Fibroblast of skin of left quadriceps (primary cell): ENCODE measurements at regions not wholly inside any gene's neighbourhood (a gene's known extent, or its start where the extent isn't known, plus 50 kb on each side); places are given as distances from the start of the nearest gene placed in this dataset.
"Not testable (repeated sequence)": the region's sequence is repeated elsewhere in the genome, so short reads cannot be mapped to it uniquely, and the experiment has no call there.

Source experiments
- DNase-seq, 2 experiments: peaks; one replicate each; pipeline ENCODE4 v3.0.0-alpha.2; 2013; ENCODE audit warnings: low read depth in 2 of 2

GRCh38 chr9:111744363-111744762, 50.4 kb downstream of the SHOC1 start:
- DNase-seq = no peak

GRCh38 chr9:111743275-111743674, 51.5 kb downstream of the SHOC1 start:
- no peak for DNase-seq

DNA sequence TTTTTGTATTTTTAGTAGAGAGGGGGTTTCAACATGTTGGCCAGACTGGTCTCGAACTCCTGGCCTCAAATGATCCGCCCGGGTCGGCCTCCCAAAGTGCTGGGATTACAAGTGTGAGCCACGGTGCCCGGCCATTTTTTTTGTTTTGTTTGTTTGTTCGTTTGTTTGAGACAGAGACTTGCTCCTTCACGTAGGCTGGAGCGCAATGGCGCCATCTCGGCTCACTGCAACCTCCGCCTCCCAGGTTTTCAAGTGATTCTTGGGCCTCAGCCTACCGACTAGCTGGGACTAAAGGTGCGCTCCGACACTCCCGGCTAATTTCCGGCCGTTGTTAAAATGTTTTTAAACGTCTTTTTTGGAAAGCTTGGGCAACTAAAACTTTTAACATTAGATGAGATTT, 54.0 kb downstream of the SHOC1 start:
- DNase-seq = no peak

DNA sequence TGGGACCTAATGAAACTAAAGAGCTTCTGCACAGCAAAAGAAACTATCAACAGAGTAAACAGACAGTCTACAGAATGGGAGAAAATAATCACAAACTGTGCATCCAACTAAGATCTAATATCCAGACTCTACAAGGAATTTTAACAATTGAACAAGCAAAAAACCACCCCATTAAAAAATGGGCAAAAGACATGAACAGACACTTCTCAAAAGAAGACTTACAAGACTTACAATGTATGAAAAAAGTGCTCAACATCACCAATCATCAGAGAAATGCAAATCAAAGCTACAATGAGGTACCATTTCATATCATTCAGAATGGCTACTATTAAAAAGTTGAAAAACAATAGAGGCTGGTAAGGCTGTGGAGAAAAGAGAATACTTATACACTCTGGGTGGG, 58.0 kb downstream of the SHOC1 start:
- DNase-seq = no peak

DNA sequence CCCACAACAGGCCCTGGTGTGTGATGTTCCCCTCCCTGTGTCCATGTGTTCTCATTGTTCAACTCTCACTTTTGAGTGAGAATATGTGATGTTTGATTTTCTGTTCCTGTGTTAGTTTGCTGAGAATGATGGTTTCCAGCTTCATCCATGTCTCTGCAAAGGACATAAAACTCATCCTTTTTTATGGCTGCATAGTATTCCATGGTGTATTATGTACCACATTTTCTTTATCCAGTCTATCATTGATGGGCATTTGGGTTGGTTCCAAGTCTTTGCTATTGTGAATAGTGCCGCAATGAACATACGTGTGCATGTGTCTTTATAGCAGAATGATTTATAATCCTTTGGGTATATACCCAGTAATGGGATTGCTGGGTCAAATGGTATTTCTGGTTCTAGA, 59.4 kb downstream of the SHOC1 start:
- DNase-seq = not testable (repeated sequence)

- DNase-seq = peak in 1 of 2 experiments; percentile 9
Observed at GRCh38 chr9:111731928-111732327, 62.8 kb downstream of the SHOC1 start.

DNA sequence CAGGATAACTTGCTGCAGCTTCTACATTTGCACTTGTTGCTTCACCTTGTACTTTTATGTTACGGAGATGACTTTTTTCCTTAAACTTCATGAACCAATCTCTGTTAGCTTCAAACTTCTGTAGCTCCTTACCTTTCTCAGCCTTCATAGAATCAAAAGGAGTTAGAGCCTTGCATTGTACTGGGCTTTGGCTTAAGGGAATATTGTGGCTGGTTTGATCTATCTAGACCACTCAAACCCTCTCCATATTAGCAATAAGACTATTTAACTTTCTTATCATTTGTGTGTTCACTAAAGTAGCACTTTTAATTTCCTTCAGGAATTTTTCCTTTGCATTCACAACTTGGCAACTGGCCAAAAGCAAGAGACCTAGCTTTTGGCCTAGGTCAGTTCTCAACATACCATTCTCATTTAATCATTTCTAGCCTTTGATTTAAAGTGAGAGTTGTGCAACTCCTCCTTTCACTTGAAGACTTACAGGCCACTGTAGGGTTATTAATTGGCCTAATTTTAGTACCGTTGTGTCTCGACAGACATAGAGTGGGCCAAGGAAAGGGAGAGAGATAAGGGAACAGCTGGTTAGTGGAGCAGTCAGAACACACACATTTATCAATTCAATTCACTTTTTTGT, 63.7 kb downstream of the SHOC1 start:
- no peak for DNase-seq

DNA sequence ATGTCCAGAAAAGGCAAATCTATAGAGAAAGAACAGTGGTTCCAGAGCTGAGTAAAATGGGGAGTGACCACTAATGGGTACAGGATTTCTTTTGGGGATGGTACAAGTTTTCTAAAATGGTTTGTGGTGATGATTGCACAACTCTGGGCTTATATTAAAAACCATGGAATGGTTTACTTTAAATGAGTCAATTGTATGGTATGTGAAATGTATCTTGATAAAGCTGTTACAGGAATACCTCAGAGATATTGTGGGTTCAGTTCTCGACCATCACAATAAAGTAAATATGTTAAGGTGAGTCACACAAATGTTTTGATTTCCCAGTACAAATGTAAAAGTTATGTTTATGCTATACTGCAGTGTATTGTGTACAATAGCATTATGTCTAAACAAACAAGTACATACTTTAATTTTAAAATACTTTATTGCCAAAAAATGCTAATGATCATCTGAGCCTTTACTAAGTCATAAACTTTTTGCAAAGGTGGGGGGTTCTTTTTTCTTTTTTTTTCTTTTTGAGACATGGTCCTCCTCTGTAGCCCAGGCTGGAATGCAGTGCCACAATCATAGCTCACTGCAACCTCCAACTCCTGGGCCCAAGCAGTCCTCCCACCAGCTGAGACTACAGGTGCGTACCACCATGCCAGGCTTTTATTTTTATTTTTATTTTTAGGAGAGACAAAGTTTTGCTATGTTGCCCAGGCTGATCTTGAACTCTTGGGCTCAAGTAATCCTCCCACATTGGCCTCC, 65.9 kb downstream of the SHOC1 start:
- peak; percentile 90 for DNase-seq

DNA sequence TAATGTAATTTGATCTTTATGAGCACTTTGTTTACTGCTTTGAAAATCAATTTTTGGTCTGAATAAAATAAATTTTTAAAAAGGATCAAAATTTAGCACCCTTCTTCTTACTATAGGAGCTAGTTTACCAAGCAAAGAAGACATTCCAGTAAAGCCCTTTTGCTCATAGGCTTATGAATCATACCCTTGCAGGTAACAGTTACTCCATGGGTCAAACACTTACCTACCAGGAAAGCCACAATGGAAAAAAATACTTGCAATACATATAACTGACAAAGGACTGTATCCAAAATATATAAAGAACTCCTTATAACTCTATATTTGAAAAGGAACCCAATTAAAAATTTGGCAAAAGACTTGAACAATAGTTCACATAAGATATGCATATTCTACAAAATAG, 66.6 kb downstream of the SHOC1 start:
- no peak for DNase-seq

DNA sequence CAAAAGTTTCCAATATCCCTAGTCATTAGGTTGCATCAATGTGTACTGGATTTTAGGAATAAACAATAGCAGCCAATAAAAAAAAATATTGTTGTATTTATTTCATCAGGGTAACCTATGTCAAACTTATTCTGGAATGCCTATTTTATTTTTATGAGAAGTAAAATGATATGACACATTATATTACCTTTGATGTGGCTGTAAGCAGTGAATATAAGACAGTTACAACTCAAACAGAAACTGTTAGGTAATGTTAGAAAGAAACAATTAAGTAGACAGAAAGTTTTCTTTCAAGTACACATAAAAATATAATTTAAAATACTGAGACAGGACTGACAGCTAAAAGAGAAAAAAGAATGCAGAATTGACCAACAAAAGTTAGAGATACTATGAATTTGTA, 65.5 kb downstream of the GNG10 start:
- DNase-seq = no peak

GRCh38 chr9:111720174-111720573, 58.8 kb downstream of the GNG10 start:
- no peak for DNase-seq
